HG03066 (cell line): ENCODE measurements at regions not wholly inside any gene's neighbourhood (a gene's known extent, or its start where the extent isn't known, plus 50 kb on each side); places are given as distances from the start of the nearest gene placed in this dataset.
"Not testable (repeated sequence)": the region's sequence is repeated elsewhere in the genome, so short reads cannot be mapped to it uniquely, and the experiment has no call there.

ENCODE experiments used
- ATAC-seq: cut with Tn5 transposase; IDR thresholded peaks from one replicate; pipeline ENCODE4 v1.9.1; 2021; ENCODE audit warnings: low read depth; ENCODE audit not compliant: unreplicated experiment

DNA sequence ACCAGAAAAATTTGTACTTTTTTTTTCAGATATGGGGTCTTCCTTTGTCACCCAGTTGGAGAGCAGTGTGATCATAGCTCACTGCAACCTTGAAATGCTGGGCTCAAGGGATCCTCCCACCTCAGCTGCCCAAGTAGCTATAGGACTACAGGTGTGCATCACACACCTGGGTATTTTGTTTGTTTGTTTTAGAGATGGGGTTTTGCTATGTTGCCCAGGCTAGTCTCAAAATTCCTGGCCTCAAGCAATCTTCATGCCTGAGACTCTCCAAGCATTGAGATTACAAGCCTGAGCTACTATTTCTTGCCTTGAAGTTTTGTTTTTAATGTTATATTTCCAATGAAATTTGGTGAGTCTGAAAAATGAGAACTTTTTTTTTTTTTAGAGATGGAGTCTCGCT is 847.8 kb downstream of the TRIML1 start:
- ATAC-seq: no peak

DNA sequence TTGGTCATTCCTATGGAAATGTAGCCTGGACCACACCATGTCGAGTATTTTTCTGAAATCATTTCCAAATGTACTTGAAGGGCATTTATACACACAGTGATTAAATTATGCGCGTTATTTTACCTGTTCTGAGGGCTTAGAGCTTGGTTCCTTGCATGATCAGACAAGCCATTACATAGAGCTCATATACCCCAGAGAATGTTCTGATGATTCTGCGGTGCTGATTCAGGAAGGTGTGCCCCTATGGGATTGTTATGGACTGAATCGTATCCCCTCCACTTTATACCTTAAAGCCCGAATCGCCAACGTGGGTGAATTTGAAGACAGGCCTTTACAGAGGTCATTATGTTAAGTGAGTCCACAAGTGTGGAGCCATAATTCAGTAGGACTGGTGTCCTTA is 848.9 kb downstream of the TRIML1 start:
- no peak for ATAC-seq

DNA sequence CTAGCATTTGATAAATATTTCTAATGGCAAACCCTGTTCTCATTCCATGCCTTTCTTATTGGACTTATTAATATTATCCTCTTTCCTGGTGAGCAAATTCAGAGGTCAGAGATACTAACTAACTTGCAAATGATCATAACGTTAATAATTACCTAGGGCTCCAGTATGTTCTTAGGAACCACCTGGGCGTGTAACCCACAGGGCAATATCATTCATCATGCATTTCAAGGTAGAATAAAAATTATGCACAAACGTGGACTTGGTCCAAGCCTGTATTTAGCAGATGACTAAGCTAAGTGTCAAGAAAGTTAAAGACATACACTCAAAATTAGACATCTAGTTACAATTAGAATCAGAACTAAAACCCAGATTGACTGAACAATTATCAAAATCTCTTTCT is 850.1 kb downstream of the TRIML1 start:
- no peak for ATAC-seq

DNA sequence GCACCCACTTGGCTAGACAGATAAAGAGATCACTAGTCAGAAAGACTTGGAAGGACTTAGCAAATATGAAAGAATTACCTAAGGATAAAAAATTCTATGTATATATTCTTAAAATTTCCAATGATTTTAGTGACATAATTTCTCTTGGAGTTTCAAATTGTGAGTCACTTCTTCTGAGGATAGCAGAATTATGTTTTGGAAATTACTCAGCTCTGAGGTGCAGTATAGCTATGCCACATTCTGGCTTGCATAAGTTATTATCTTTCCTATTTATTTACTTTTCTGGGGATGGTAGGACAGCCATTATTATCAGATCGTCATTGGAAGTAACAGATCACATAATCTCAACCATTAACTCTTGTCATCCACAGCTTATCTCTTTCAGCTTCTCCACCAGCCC is 853.5 kb downstream of the TRIML1 start:
- ATAC-seq: no peak

DNA sequence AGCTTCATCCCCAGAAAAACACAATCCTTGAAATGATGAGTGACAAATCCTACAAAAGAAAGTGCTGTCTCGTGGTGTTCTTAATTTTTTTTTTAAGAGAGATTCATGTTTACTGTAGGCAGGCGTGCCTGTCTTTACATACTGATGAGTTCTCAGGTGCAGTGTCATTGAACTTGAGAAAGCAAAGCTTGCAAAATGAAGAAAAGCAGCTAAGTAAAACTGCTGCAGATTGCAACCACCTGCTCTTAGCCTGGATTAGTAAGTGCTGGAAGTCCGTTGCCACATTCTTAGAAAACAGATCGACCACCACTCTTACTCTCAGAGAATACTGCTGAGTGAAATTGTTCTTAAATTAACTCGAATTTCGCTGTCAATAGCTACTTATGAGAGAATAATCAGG is 854.6 kb downstream of the TRIML1 start:
- no peak for ATAC-seq

DNA sequence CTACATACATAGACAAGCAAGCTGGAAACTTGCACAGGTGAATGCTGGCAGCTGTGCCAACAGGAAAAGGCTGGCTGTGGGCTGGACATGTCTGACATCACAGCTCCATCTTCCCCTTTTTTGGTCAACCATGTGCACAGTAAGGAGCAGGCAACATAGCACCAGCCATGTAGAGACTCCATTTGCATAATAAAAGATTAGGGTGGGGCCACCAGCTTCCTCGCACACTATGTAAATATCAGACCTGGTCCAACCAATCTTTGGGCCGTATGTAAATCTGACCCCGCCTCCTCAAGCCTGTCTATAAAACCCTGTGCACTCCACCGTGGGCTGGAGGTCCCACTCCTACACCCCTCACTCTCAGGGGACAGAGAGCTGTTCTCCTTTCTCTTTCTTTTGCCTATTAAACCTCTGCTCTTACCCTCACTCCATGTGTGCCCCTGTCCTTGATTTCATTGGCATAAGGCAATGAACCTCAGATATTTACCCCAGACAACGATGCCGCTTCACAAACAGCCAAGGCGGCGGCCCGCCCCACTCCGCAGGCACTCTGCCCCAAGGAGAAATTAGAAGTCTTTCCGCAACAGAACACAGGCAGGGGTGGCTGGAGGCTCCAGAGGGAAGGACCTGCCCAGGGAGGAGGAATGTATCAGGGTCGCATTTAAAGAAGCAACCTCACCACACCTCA is 862.2 kb downstream of the TRIML1 start:
- ATAC-seq: no peak

DNA sequence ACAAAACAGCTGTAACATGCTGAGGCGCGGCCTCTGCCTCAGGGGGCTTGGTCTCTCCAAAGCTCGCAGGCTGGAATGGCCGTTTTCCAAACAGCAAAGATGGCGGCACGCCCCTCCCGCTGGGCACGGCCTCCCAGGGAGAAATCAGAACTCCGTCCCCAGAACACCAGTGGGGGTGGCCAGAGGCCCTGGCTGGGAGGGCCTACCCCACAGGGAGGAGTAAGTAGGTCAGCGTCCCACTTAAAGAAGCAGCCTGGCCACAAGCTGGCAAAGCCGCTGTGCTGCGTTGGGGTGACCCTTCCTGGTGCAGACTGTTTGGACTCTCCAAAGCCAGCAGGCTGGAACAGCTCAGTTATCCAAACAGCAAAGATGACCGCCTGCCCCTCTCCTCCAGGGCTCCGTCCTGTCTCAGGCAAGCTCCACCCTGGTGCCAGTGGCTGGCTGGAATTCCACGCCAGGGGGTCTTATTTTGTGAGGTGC is 862.8 kb downstream of the TRIML1 start:
- ATAC-seq: no peak

DNA sequence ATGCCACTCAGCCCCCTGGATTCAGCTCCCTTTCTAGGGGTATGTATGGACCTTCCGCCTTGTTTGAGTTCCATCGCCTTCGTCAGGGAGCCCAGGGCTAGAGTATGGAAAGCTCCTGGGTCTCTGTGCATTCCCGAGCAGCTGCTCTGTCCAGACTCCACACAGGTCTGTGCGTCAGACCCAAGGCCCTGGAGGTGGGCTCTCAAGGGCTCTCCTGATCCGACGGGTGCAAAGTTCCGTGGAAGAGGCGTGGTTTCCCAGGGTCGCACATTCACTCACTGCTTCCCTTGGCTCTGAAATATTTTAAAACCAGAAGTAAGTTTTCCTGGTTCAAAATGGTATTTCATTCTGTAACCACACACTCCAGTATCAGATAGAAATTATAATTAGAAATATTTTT is 863.2 kb downstream of the TRIML1 start:
- ATAC-seq: no peak

DNA sequence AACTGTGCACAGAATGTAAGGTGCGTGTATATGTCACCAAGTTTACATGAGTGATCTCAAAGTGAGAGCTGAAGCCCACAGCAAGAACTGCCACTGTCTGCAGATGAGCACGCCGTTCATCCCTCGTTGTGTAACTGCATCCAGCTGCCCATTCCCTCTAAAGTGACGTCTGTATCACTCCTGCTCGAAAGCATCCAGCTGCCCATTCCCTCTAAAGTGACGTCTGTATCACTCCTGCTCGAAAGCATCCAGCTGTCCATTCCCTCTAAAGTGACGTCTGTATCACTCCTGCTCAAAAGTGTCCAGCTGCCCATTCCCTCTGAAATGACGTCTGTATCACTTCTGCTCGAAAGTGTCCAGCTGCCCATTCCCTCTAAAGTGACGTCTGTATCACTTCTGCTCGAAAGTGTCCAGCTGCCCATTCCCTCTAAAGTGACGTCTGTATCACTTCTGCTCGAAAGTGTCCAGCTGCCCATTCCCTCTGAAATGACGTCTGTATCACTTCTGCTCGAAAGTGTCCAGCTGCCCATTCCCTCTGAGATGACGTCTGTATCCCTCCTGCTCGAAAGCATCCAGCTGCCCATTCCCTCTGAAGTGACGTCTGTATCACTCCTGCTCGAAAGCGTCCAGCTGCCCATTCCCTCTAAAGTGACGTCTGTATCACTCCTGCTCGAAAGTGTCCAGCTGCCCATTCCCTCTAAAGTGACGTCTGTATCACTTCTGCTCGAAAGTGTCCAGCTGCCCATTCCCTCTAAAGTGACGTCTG is 871.4 kb downstream of the TRIML1 start:
- not testable (repeated sequence) for ATAC-seq

DNA sequence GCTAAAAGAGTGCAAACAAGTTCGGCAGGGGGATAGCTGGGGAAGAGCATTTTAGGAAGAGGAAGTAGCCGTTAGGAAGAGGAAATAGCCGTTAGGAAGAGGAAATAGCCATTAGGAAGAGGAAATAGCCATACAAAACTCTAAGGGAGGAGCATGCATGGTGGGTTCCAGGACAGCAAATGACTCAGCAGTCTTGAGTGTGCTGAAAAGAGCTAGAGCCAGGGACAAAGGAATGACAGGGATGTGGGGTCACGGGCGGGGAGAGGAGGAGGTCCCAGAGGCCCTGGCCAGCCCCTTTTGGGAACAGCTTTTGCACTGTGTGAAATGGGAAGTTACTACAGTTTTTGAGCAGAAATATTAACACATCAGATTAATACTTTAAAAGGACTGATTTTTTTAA is 882.6 kb downstream of the TRIML1 start:
- ATAC-seq: no peak

DNA sequence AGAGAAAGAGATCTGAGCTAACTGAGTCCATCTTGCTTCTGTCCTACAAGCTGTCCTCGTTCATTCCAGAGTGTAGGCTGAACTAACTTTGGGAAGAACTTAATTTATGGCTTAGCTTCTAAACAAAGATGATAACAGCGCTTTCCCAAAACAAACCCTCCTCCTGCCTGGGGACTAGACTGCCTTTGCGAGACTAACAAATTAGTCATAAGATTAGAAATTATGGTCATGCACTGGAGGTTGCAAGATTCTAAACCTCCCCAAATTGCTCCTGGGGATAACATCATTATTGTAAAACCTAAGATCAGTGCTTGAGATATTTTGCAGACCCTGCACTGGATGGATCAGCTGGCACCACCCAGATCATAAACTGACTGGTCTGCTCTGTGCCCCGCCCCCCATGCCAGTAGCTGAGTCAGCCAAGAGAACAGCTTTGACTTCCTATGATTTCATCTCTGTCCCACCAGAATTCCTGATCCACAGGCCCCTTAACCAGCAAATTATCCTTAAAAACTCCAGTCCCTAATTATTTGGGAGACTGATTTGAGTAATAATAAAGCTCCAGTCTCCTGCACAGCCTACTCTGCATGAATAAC is 883.3 kb downstream of the TRIML1 start:
- no peak for ATAC-seq

DNA sequence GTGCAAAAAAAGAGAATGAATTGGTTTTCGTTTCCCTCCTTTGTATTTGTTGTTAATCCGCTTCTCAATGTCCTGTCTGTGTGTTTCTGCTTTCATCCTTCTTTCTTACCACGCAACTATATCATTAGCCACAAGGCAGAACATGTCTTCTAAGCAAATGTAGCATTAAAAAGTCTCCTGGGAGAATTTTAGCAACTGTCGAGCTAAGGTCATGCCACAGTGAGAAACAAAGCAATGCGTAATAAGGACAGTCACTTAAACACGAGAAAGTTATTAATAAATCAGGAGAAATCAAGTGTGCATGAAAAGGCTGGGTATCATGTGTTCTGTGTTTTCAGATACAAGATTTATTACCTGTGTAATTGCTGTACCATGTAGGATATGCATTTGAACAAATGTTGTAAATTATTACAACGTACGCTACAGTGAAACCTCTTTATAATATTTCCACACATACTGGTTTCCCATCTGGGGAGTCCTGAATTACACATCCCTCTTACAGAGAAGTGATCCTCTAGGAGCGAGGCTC is 890.8 kb downstream of the TRIML1 start:
- ATAC-seq: no peak

DNA sequence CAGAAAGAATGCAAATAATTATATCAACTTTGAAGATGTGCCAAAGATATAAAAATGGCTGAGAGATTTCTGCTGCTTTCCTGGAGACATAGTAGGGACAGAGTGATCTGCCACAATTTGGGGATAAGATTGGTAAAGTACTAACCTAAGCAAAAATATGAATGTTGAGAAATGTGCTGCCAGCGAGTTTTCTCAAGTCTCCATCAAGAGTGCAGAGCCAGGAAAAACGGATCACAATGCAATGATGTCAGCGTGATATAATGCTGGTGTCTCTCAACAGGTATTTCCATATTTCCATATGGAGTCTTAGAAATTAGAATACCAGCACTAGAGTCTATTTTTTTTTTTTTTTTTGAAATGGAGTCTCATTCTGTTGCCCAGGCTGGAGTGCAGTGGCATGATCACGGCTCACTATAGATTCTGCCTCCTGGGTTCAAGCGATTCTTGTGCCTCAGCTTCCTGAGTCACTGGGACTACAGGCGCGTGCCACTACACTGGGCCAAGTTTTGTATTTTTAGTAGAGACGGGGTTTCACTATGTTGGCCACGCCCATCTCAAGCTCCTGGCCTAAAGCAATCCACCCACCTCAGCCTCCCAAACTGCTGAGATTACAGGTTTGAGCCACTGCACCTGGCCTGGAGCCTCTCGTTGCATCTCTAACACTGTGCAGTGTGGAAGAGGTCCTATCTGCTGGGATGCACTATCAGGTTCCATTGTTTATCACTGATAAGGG is 893.5 kb downstream of the TRIML1 start:
- ATAC-seq: no peak

DNA sequence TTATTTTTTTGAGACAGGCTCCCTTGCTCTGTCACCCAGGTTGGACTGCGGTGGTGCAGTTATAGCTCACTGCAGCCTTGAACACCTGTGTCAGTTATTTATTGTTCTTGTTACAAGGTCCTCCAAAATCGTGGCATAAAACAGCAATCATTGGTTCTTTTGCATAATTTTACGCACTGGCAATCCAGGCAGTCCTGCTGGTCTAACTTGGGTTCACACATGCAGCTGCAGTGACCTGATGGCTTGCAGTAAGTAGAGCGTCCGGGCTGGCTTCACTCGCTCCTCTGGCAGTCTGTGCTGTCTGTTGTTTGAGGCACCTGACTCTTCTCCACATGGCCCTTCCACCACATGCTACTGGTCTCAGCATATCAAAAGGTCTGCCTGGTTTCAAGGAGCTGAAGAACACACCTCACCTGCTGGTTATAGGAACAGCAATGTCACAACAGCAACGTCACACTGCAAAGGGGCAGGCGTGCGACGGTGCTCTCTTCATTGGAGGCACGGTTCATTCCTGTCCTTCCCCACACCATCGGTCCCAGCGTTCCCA is 894.6 kb downstream of the TRIML1 start:
- no peak for ATAC-seq

DNA sequence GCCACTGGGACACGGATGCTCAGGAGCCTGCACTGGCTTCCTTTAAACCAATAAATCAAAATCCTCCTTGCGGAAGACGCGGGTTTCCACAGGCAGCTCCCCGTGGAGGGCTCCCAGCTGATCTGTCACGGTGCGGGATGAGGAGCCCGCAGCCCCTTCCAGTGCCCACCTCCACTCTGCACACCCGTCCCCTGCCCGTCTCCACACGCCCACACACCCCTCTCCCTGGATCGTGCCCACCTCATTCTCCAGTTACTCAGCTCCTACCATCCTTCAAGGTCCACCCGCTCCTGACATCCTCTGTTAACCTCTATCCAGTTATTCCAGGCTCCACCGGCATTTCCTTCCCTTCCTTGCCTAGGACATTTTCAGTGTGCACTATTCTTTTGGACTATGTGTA is 895.9 kb downstream of the TRIML1 start:
- no peak for ATAC-seq

DNA sequence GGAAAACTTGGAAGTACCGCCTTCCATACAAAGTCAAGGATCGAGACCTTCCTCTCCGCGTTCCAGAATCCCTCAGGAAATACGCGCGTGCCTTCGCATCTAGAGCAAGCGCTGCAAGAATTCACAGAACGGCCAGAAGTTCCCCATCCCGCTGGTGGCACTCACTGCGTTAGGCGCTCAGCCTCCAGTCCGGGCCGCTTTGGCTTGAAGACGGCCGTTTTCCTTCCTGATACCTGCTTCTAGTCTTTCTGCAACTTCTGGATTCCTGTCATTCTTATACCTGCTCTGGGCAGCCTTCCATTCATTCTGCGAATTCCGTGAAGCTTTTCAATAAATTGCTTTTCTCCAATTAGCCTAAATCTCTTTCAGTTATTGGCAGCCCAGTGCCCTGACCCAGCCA is 896.4 kb downstream of the TRIML1 start:
- ATAC-seq: no peak

DNA sequence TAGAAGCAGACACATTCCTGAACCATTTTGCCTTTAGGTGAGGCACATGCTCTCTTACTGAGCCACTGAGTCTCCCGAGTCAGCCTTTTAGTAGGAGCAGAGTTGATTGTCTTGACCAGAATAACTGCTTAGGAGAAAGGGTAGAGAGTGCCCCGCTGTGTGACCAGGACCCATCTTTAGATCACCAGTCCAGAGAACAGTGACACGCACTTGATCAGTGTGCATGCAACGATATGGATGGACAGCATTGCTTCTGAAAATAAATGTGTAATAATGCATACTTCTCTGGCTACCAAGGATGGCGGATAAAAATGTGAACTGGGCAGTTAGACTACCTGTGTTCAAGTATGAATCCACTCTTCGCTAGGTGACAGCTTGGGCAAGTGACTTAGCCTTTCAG is 897.7 kb downstream of the TRIML1 start:
- no peak for ATAC-seq

DNA sequence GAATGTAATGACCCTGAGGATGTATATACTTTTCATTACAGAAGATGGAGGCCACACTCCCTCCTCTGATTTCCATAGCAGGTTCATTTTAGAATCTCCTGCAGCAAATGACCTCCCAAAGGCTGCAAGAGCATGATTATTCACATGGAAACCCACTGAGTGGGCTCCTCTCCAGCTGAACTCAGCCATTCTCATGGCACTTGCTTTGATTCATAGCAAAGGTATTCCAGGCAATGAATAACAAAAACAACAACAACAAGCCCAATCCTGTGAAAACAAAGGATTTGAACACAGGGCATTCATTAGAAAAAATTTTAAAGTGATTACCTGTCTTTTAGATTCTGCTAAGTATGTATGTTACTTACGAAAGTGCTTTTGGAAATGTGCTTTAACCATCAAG is 894.0 kb upstream of the FRG1 start:
- no peak for ATAC-seq

DNA sequence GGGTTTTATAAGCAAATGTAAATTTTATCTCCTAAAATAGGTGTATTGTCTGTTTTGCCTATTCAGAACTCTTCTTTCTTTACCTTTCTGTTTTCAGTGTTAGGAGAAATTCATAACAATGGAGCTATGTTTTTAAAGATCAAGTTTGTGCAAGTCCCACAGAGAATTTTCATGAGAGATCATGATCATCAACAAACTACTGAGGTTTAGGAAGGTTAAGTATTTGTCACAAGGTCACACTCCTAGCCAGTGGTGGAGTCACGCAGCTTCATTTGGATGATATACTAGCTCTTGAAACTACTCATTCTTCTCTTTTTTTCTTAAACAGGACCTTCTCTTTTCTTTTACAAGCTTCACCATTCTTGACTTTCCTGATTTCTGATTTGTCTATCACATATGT is 892.6 kb upstream of the FRG1 start:
- no peak for ATAC-seq

DNA sequence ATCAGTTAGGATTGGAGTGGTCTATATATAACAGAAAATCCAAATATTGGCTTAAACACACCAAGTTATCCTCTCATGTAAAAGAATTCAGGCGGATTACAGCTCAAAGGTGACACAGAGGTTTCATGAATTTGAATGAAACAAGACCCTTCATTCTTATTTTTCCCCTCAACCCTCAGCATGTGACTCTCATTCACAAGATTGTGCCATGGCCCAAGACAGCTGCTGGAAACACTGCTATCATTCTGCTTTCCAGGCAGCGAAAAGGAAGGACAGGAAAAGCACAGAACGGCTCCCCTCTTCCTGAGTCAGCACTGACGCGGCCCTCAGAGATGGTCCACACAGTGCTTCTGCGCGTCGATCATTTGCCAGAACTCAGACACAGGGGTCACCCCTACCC is 891.0 kb upstream of the FRG1 start:
- ATAC-seq: no peak

DNA sequence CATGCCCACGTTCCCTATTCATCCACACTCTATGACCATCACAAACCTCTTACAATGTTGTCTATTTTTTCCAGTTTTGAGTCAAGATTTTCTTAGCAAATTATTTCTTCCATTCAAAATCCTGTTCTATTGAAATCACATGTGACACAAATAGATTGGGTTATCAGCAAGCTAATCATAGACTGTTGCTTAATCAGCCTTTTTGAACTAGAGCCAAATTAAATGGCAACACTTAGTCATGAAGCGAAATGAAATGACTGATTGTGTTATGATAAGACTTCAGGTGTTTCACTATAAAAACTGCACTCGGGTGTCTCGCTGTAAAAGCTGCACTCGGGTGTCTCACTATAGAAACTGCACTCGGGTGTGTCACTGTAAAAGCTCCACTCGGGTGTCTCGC is 890.0 kb upstream of the FRG1 start:
- no peak for ATAC-seq
